Fibroblast of lung (primary cell): ENCODE measurements at regions not wholly inside any gene's neighbourhood (a gene's known extent, or its start where the extent isn't known, plus 50 kb on each side); places are given as distances from the start of the nearest gene placed in this dataset.
A peak's percentile ranks its signal among the peaks of the same experiment; 100 is the strongest.

Experiments
- DNase-seq, 2 donors: peaks; one replicate each; pipeline versions ENCODE4 v3.0.0 to v3.0.0-alpha.2; 2010; ENCODE audit warnings: low read depth in 2 of 2
- H2AFZ ChIP-seq: 2 replicates; pipeline ENCODE4 v1.5.1; 2012; ENCODE audit warnings: low read length, control low read depth, inconsistent platforms
- H3K27ac ChIP-seq: 2 replicates; pipeline ENCODE4 v1.5.1; 2011; ENCODE audit warnings: low read length, control low read depth; ENCODE audit not compliant: insufficient read depth
- H3K27me3 ChIP-seq: 2 replicates; pipeline ENCODE4 v1.5.1; 2011; ENCODE audit warnings: mild to moderate bottlenecking, low read length; ENCODE audit not compliant: control insufficient read depth, insufficient read depth
- H3K36me3 ChIP-seq: 2 replicates; pipeline ENCODE4 v1.5.1; 2011; ENCODE audit warnings: low read length; ENCODE audit not compliant: control insufficient read depth, insufficient read depth
- H3K4me1 ChIP-seq: 2 replicates; pipeline ENCODE4 v1.5.1; 2011; ENCODE audit warnings: low read length; ENCODE audit not compliant: control insufficient read depth, insufficient read depth; ENCODE audit errors: extremely low read depth
- H3K4me2 ChIP-seq: 2 replicates; pipeline ENCODE4 v1.5.1; 2011; ENCODE audit warnings: low read length, control low read depth; ENCODE audit not compliant: insufficient read depth; ENCODE audit errors: extremely low read depth
- H3K4me3 ChIP-seq, 4 experiments: fragments of 200-600 bp in 1 of 4; sonication (generic) in 1 of 4; replicated peaks in 1 of 4; 2 replicates each; pipeline ENCODE4 v1.5.1; 2011 to 2016; ENCODE audit warnings: low read length in 4 of 4, low read depth in 3 of 4, mild to moderate bottlenecking in 3 of 4, control low read depth in 2 of 4, inconsistent platforms in 1 of 4, mixed read lengths in 1 of 4; ENCODE audit not compliant: insufficient read depth in 1 of 4; ENCODE audit errors: control extremely low read depth in 1 of 4
- H3K79me2 ChIP-seq: 2 replicates; pipeline ENCODE4 v1.5.1; 2012; ENCODE audit warnings: mild to moderate bottlenecking, low read length, inconsistent platforms; ENCODE audit not compliant: control insufficient read depth, insufficient read depth
- H3K9ac ChIP-seq: 2 replicates; pipeline ENCODE4 v1.5.1; 2011; ENCODE audit warnings: mild to moderate bottlenecking, low read length, control low read depth; ENCODE audit not compliant: insufficient read depth
- H3K9me3 ChIP-seq: 2 replicates; pipeline ENCODE4 v1.5.1; 2012; ENCODE audit warnings: low read depth, low read length; ENCODE audit not compliant: control insufficient read depth, insufficient read depth
- H4K20me1 ChIP-seq: 2 replicates; pipeline ENCODE4 v1.5.1; 2011; ENCODE audit warnings: low read length; ENCODE audit not compliant: control insufficient read depth, insufficient read depth; ENCODE audit errors: extremely low read depth
- EZH2 ChIP-seq: IDR thresholded peaks from 2 replicates; pipeline ENCODE4 v1.5.1; 2012; ENCODE audit warnings: low read length, control low read depth, mild to moderate bottlenecking; ENCODE audit errors: missing control alignments
- TF ChIP-seq, protein P1 (sequence below), 2 donors: IDR thresholded peaks in 1 of 2; conservative IDR thresholded peaks in 1 of 2; 1 replicate in 1 of 2; 2 replicates in 1 of 2; pipeline ENCODE4 v1.5.1; 2011 to 2012; ENCODE audit warnings: low read length in 2 of 2, control low read depth in 1 of 2, inconsistent platforms in 1 of 2, low read depth in 1 of 2, mild to moderate bottlenecking in 1 of 2

DNA sequence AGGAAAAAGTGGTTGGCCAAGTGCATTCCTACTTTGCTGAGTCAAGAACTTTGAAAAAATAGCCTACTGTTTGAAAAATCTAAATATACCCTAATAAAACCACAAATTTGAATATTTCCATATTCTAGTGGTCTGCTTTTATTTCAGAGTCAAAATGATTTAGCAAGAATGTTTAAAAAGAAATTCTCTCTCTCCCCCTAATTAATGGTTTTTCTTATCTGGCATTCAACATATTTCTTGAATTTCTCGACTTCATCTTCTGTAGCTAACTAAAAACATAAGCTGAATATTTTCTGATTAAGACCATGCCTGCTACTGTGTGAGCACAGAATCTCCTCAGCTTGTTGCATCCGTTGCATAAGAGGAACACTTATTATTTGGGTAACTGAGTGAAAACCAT is 563.5 kb upstream of the TBL1XR1 start:
- no peak overlapping the region for H3K4me2 ChIP-seq
- H3K27ac ChIP-seq = no peak overlapping the region
- no peaks in the 10 kb centered on the region for H3K4me1 ChIP-seq
- peak; percentile 44 to 88 for DNase-seq
- no peaks in the 10 kb centered on the region for H3K27me3 ChIP-seq
- H4K20me1 ChIP-seq = no peaks in the 10 kb centered on the region
- H3K9ac ChIP-seq = no peak overlapping the region
- TF ChIP-seq, protein P1, sequence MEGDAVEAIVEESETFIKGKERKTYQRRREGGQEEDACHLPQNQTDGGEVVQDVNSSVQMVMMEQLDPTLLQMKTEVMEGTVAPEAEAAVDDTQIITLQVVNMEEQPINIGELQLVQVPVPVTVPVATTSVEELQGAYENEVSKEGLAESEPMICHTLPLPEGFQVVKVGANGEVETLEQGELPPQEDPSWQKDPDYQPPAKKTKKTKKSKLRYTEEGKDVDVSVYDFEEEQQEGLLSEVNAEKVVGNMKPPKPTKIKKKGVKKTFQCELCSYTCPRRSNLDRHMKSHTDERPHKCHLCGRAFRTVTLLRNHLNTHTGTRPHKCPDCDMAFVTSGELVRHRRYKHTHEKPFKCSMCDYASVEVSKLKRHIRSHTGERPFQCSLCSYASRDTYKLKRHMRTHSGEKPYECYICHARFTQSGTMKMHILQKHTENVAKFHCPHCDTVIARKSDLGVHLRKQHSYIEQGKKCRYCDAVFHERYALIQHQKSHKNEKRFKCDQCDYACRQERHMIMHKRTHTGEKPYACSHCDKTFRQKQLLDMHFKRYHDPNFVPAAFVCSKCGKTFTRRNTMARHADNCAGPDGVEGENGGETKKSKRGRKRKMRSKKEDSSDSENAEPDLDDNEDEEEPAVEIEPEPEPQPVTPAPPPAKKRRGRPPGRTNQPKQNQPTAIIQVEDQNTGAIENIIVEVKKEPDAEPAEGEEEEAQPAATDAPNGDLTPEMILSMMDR (conservative IDR thresholded peaks at IDR 0.05 in 1 of 2, IDR thresholded peaks at IDR 0.05 in 1 of 2; ENCODE audit: low read depth in 1 of 2, low read length in 2 of 2) = no peak
- TF ChIP-seq EZH2 = no peak
- no peaks in the 10 kb centered on the region for H3K9me3 ChIP-seq
- no peaks in the 10 kb centered on the region for H3K79me2 ChIP-seq
- H3K36me3 ChIP-seq = no peaks in the 10 kb centered on the region
- no peak overlapping the region for H3K4me3 ChIP-seq
- no peak overlapping the region for H2AFZ ChIP-seq

DNA sequence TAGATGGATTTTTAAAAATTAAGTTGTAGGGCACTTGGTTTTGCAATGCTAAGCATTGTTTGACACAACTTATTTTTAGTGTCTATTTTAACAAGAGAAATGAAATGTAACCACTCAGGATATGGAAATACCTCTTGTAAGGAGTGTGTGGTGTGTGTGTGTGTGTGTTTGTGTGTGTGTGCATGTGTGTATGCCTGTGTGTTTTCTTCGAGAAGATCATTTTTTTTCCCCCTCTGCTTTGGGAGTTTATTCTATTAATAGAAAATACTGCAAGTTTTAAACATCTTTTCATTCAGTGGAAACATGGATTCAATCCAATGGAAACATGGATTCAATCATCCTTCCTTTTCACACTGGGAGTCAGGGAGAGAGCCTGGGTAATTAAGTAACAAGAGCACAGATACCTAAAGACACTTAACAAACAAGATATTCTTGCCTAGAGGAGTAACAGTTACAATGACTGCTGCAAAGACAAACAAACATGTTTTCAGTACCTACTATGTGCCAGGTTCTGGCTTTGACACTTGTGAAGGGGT is 567.2 kb upstream of the TBL1XR1 start:
- no peak overlapping the region for H3K4me2 ChIP-seq
- H3K36me3 ChIP-seq = no peaks in the 10 kb centered on the region
- H3K79me2 ChIP-seq = no peaks in the 10 kb centered on the region
- no peaks in the 10 kb centered on the region for H3K9me3 ChIP-seq
- no peak overlapping the region for H3K27ac ChIP-seq
- H3K4me1 ChIP-seq = no peaks in the 10 kb centered on the region
- TF ChIP-seq, protein P1 (conservative IDR thresholded peaks at IDR 0.05 in 1 of 2, IDR thresholded peaks at IDR 0.05 in 1 of 2; ENCODE audit: low read depth in 1 of 2, low read length in 2 of 2) = no peak
- TF ChIP-seq EZH2 = no peak
- no peaks in the 10 kb centered on the region for H3K27me3 ChIP-seq
- peak; percentile 60 to 76 for DNase-seq
- H2AFZ ChIP-seq = no peak overlapping the region
- H3K4me3 ChIP-seq = no peak overlapping the region
- H4K20me1 ChIP-seq = no peaks in the 10 kb centered on the region
- no peak overlapping the region for H3K9ac ChIP-seq

DNA sequence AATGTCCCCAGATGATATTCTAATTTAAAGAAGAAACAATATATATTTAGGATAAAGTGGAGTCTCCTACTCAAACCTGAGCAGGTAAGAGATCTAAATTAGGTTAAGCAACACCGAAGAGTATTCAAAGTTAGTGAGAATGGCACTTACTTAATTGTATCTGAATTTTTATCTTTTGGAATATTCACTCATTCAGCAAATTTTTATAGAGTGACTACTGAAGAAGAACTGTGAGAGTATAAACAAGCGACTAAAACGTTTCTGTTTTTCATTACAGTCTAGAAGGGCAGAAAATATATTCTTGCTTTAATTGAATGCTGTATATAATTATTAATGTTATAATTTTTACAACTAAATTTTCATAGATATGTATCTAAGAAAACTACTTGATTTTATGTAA is 567.7 kb upstream of the TBL1XR1 start:
- Histone ChIP-seq H3K4me2 (no peak overlapping the region), H3K9me3 (no peaks in the 10 kb centered on the region), H3K27me3 (no peaks in the 10 kb centered on the region), H2AFZ (no peak overlapping the region), H3K36me3 (no peaks in the 10 kb centered on the region), H3K27ac (no peak overlapping the region), H3K9ac (no peak overlapping the region), H3K4me1 (no peaks in the 10 kb centered on the region), H3K79me2 (no peaks in the 10 kb centered on the region), H4K20me1 (no peaks in the 10 kb centered on the region), H3K4me3 (no peak overlapping the region)
- no peak for DNase-seq
- no peak for TF ChIP-seq EZH2
- TF ChIP-seq, protein P1 (conservative IDR thresholded peaks at IDR 0.05 in 1 of 2, IDR thresholded peaks at IDR 0.05 in 1 of 2; ENCODE audit: low read depth in 1 of 2, low read length in 2 of 2) = no peak
